HG03442 (cell line): ENCODE measurements at regions not wholly inside any gene's neighbourhood (a gene's known extent, or its start where the extent isn't known, plus 50 kb on each side); places are given as distances from the start of the nearest gene placed in this dataset.

Experiments used
- ATAC-seq: cut with Tn5 transposase; IDR thresholded peaks from one replicate; pipeline ENCODE4 v1.9.1; 2021; ENCODE audit warnings: mild to moderate bottlenecking, moderate library complexity; ENCODE audit not compliant: unreplicated experiment

DNA sequence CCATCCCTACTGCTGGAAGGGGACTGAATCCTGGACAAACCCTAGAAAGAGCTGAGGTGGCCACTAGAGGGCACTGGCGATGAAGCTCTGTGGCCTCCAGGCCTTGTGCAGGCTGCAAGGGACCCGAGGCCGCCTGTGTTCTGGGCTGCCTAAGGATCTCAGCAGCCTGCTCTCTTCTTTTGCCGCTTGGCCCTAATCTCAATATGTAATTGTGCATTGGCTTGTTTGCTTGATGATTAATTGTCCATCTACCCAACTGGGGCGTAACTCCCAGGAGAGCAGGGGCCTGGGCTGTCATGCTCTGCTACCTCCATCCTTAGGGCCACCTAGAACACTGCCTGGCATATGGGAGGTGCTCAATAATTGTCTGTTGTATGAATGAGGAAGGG lies 73.8 kb downstream of the SYNE3 start:
- peak; percentile 79 for ATAC-seq

DNA sequence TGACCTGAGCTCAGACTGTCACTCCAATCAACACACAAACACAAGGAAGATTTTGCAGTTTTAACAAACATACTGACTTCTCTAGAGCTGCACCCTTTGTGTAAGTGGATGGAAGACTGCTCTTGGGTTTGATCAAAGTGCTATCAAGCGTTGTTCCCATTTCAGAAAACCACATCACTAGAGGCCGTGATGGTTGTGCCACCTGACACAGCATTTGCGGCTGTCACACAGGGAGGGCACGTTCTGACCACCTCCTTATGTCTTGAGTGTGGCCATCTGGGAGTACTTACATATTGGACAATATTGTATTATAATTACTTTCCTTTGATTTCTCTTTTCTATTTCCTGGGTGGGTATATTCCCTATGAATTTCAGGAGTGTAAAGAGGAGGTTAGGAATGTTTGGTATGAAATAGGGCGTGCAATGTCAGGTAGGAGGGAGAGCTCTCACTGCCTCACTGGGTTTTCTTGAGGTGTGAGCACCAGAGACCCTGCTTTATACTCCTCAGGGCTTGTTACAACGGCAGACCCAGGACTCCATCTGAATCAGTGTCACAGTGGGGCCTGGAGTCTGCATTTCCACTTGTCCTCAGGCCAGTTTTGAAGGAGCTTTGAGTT lies 74.3 kb downstream of the SYNE3 start:
- no peak for ATAC-seq

DNA sequence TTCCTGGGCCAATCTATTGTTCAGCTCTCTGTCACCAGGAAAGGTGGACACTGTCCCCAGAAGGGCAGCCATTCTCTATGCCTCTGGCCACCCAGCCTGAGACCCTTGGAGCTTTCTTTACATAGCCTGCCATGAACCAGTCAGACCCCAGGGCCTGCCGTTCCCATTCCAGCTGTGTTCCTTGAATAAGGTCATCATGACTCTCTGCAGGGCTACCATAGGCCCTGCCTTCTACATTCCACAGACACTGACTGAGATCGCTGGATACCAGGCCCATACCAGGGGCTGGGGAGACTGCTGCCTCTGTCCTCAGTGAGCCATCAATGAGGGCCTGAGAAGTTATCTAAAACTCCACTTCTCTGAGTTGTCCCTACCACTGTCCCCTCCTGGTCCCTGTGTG lies 75.5 kb downstream of the SYNE3 start:
- ATAC-seq = no peak

GRCh38 chr14:95440496-95440895 lies 76.0 kb downstream of the SYNE3 start:
- ATAC-seq = no peak

GRCh38 chr14:95439881-95440280 lies 76.6 kb downstream of the SYNE3 start:
- ATAC-seq = no peak

DNA sequence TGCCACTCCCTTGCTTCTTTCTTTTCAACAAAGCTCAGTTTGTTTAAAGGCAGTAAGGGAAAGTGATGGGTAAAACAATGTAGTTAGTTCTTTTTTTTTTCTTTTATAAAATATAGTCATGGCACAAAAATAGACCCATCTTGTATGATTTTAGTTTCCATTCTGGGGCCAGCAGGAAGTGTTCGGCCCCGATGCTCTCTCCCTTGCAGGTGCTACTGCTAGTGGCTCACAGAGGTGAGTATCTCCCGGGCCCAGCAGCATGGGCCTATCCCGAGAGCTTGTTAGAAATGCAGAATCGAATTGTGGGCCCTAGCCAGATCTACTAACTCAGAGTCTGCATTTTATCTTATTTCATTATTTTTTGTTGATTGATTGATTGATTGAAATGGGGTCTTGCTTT lies 78.7 kb downstream of the SYNE3 start:
- ATAC-seq = no peak

GRCh38 chr14:95436354-95436753 lies 80.1 kb downstream of the SYNE3 start:
- no peak for ATAC-seq

GRCh38 chr14:95434121-95434520 lies 82.3 kb downstream of the SYNE3 start:
- no peak for ATAC-seq

DNA sequence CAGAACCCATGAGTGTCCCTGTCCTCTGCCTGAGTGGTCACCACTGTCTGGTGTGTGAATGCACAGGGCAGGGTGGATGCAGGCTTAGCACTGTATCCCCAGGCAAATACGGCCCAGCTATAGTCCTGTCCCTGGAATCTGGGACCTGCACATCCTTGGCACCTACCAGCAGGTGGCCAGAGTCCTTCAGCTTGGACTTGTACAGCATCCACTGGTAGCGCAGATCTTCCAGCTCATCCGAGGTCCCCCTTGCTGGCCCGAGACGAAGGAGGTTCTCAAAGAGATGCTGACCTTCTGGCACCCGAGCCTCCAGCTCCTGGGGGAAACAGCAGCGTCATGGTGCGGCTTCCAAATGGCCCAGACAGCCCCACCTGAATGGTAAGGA lies 83.4 kb downstream of the SYNE3 start:
- ATAC-seq = no peak

DNA sequence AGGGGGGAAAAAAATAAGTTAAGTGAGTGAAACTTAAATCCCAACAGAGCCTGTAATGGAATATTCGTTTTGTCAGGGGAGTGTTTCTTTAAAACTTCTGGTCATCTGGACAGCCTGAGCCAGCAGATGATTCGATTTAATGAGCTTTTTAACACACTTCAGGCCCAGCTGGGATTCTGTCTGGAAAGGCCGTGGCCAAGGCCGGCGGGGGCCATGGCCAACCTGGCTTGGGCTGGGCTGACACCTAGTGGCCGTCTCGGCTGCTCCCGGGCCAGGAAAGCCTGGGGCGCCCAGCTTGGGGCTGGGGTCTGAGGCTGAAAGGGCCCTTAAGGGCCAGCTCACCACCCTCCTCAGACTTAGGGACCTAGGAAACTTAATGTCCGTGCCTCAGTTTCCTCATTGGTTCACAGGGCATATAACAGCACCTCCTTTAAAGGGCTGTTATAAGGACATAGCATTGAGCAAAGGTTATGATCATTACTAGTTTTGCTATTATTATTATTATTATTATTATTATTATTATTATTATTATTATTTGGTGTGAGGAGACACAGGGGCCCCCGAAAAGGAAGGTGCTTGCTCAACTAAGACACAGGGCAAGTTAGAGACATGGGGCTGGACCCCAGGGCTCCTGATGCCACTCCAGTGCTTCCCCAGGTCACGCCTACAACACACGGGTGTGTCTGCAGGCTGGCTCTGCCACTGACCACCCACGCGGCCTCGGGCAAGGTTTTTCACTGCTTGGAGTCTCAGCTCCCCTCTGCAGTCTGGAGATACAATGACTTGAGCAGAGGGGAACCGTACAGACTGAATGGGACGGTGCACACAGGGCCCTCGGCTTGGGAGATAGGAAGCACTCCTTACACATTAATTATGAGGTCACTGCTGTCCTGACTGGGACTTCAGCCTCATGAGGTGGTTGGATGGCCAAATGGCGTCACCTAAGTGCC lies 84.0 kb downstream of the SYNE3 start:
- ATAC-seq = no peak

DNA sequence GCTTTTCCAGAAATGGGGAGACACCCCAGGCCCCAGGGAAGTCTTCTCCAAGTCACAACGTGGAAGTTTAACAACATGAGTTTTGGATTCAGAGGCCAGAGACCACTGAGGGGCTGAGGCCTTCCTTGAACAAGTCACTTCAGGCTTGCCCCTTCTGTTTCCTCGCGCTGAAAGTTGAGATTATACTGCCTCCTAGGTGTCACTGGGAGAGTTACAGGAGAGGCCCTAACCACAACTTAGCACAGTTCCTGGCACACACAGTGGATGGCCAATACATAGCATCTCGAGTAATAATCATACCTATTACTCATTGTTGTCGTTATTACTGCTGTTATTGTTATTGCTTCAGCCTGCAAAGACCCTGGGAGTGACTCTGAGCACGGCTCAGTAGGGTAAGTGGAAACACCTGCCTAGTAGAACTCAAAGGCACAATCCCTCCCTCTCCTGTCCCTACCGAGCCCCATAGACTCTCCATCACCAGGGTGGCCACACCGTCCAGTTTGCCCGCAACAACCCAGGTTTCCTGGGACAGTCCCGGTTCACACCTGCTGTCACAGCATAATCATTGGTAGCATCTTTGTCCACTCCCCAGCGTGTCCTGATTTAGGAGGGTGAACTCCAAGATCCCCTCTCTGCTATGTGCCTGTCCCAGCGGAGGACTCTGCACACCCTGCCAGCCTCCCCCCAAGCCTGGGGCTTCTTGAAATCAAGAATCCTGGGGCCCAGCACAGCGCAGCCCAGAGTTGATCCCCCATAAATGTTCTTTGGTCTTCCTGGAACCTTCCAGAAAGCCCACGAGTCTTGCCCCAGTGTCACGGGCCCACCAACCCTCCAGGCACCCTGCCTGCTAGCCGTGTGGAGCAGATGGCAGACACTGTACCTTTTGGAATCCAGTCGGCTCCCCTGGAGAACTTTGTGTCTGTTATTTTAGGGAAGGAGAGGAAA lies 85.0 kb downstream of the SYNE3 start:
- ATAC-seq = no peak

DNA sequence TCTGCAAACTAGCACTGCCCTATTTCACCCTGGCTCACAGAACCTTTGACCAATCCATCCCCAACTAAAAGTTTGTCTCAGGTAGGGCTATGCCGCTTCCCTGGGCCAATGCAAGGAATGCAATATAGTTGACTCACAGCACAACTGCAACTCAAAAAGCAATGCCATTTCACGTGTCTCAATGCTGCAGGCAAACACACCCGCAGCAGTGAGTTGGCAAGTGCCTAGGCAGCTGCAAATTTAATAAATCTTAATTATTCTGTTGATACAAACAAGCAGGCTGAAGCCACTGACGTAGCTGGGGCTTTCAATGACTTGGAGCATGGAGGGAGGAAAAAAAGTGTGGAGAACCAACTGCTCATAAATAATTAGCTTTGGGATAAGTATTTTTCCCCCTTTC lies 87.9 kb downstream of the SYNE3 start:
- ATAC-seq = no peak

DNA sequence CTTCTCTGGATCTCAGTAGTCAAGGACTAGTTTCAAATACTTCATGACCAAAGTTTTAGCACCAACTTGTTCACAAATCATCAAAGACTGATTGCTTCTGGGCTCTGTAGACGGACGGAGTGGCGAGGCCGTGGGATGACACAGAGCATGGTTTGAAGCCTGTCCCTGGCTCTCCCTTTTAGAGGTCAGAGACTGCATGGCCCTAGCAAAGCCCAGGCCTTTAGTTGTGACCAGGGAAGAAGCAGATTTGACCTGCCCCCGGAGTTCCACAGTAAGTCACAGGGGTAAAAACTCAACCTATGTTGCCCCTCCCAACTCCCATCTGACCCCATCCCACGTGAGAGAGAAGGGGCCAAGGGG lies 90.4 kb downstream of the SYNE3 start:
- no peak for ATAC-seq

GRCh38 chr14:95425369-95426115 lies 90.9 kb downstream of the SYNE3 start:
- no peak for ATAC-seq

- ATAC-seq = no peak
These were observed 91.9 kb downstream of the SYNE3 start for GRCh38 chr14:95424529-95424928.

DNA sequence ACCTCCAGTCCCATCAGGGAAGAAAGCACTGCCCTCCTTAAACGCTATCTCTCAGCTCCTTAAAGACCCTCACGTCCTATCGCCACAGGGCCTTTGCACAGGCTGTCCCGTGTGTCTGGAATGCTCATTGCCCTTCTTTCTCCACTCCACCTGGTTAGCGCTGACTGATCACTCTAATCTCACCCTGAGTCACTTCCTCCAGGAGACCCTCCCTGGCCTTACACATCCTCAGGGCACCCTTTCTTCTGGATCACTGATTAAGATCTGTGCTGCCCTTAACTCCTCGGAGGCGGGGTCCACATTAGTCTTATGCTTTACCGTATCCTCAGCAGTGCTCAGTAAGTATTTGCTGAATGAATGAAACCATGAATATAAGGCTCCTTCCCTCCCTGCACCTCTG lies 94.7 kb downstream of the SYNE3 start:
- ATAC-seq = no peak

DNA sequence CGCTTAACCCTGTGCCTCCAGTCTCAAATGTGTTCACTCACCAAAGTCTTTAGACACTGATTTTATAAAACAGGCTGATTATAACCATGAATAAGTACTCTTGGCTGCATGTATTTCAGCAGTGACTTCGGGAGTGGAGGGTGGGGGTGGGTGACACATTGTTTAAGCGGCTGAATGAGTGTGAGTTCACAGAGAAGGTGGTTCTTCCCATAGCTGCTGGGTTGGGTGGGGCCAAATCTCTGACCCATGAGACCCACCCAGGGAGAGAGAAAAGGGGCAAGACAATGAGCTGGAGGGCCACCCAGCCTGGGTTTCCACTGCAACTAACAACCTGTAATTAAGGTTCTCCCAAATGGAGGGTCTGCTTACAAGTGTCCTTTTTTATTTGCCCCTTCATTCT lies 96.4 kb downstream of the SYNE3 start:
- ATAC-seq = no peak

DNA sequence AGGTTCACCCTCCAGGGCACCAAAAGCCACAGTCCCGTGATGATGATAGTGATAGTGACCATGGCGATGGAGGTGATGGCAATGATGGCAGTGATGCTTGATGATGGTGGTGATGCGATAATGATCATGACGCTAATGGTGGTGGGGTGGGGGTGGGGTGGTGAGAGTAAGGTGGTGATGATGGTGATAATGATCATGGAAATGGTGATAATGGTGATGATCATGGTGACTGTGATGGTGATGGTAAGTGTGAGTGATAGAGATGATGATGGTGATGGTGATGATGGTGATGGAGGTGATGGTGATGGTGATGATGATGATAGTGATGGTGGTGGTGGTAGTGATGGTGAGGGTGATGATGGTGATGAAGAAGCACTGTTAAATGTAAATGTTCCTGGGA lies 96.9 kb downstream of the SYNE3 start:
- ATAC-seq = no peak

DNA sequence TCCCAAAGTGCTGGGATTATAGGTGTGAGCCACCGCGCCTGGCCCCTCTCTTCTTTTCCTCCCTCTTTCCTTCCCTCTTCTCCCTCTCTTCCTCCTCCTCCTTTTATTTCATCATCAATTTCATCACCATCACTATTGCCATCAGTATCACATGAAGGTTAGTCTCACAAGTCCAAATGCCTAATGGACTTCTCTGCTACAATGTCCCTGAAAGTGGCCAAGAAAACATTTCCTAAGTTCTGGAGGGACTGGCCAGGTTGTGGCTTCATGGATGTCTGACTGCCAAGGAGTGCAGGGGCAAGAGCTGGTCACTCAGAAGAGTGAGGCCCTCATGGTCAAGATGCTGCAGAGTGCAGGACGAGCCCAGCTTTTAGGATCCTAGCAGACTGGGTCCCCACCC lies 97.6 kb downstream of the SYNE3 start:
- ATAC-seq = no peak

DNA sequence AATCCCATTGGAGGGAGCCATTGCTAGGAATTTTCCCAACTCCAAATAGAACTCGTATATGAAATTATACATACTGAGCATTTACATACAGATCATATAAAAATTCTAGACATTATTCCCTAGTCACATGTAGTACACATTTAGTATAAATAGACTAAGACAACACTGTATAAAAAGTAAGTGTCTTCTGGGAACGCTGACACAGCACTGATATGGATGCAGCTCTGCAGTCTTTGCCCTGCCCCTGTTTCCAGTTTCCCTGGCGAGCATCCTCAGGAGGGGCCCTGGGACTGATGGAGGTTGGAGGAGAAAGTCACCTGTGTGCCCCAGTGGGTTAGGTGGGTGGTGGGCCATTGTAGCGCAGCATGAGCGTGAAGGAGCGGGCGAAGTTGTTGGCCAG lies 97.8 kb upstream of the CLMN start:
- ATAC-seq = no peak

DNA sequence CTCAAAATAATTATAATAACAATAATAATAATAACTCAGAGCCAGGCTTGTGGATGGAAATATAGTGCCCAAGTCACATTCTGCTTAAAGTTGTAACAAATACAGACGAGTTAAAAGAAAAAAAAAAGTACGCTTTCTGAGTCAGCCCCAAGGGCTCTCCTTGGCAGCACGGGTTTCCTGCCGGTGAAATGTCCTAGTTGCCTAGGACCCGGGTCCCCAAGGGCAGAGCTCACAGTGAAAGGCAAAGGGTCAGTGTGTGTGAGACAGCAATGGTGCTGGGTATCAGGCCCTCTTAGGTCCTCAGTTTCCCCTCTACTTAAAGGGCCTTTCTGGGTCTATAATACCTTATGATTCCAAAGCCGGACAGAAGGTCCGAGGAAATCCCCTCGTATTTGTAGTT lies 96.3 kb upstream of the CLMN start:
- ATAC-seq = no peak
